Stimulated activated CD8-positive, alpha-beta memory T cell treated with anti-CD3 and anti-CD28 coated beads, Interleukin-7, amount 100 ng/mL, for 24 hours (primary cell): ENCODE measurements at regions not wholly inside any gene's neighbourhood (a gene's known extent, or its start where the extent isn't known, plus 50 kb on each side); places are given as distances from the start of the nearest gene placed in this dataset.
"Not testable (repeated sequence)": the region's sequence is repeated elsewhere in the genome, so short reads cannot be mapped to it uniquely, and the experiment has no call there.

Experiments
- DNase-seq: peaks from one replicate; pipeline ENCODE4 v3.0.0-alpha.2; 2020; ENCODE audit warnings: low read depth

DNA sequence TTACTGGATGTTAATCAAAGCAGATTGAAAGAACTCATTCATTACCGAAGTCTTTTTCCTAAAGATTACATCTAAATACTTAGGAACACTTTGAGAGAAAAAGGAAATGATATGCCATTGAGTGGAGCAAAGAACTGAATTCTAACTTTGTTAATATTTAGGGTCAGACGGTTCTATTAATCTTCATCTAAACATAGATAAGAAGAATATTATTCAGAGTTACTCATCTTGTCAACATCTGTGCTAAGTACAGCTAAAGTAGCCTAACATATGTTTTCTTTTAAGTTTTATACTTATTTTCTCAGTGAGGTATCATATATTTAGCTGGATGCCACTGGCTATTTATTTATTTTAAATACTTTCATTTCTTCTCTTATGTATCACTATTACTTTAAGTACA lies 1763.7 kb downstream of the EFNA5 start:
- no peak for DNase-seq

GRCh38 chr5:105905392-105905791 lies 1765.3 kb downstream of the EFNA5 start:
- DNase-seq = no peak

- no peak for DNase-seq
Observed at GRCh38 chr5:105903069-105903468, 1767.7 kb downstream of the EFNA5 start.

GRCh38 chr5:105899726-105900125 lies 1771.0 kb downstream of the EFNA5 start:
- no peak for DNase-seq

GRCh38 chr5:105898183-105898582 lies 1772.6 kb downstream of the EFNA5 start:
- DNase-seq = no peak

- no peak for DNase-seq
Observed at GRCh38 chr5:105885266-105885665, 1785.5 kb downstream of the EFNA5 start.

DNA sequence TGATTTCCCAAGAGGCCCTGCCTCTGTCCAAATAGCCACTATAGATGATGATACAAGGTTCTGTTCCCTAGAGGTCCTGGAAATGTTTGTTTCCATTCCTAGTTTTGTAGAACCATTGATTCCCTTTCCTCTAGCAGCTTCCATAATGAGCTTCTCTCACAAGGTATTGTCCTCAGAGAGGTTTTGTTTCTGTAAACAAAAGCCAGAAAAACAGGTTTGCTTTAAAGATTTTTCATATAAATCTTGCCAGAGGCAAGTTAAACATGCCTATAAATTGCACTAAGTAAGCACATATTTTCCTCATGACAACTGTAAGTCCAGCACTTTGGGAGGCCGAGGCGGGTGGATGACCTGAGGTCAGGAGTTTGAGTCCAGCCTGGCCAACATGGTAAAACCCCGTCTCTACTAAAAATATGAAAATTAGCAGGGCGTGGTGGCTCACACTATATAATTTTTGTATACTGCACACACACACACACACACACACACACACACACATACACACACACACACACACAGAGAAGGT lies 1787.7 kb downstream of the EFNA5 start:
- no peak for DNase-seq

DNA sequence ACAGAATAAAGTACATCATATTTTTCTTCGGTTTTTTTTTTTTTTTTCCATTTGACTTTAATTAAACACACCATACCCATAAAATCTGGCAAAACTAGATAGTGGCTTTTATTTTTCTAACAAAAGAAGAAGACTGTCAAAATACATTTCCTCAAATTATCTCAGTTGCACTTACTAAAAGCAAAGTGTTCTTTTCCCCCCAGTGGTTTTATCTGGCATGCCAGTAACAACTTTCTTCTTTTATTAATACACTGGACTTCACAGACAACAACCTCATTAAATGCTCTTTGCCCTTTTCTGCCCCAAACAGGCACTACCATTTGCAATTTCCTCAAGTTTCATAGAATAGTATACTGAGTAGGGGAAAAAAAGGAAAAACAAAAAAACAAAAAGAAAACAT lies 1792.3 kb downstream of the EFNA5 start:
- no peak for DNase-seq

GRCh38 chr5:105877592-105877991 lies 1793.1 kb downstream of the EFNA5 start:
- no peak for DNase-seq

GRCh38 chr5:105874316-105874715 lies 1796.4 kb downstream of the EFNA5 start:
- no peak for DNase-seq

DNA sequence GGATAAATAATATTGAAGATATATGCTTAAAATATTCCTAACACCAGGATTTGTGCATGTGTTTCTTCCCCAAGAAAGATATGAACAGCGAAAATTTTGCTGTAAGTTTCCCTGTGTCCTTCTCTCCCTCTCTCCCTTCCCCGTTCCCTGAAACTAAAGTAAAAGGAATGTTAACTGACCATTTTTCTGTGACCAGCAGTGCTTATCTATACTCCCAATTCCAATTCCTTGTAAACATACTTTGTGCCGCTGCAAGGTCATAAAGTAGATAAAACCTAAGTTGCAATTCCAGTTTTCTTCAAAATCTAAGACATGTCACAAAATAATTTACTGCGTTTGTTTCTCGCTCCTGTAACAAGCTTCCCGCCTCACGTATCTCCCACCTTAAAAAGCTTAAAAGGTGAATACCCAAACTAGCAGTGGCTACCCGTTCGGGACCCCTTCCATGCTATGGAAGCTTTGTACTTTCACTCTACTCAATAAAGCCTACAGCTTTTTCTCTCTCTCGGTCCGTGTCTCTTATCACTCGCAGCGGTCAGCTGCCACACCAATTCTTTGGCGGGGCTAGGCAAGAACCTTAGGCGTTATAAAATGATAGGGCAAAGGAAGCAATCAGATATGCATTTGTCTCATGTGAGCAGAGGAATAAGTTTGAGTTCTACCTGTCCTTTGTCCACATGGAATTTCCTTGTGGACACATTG lies 1798.0 kb downstream of the EFNA5 start:
- DNase-seq = no peak

DNA sequence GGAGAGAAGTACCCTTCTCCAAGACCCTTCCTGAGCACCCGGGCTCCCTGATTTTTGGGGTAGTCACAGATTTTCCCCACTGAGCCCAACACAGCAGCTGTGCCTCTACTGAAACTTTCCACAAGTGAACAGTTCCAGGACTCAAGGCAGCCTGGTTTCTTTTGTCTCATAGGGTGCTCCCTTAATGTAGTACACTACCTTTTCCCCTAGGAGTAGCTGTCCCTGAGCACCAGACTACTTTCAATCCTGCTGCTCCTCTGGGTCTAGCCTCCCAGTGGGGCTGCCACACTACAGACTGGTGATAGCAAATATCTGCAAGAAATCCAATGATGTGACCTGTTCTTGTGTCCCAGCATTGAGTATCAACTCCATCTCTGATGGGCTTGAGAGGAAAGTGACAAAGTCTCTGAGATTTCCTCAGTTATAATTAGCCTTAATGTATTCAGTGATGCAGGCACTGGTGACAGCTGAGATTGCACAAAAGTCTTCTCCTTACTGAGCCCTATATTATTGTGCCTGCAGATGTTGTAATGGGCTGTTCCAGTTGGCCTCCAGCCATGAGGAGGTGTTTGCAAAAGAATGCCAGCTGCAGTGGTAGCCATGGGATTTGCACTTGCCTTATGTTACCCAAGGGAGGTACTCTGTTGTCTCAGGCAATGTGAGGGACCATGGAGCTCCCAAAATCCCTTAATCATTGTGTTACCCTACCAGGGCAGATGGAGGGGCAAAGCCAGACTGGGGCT lies 1802.5 kb downstream of the EFNA5 start:
- no peak for DNase-seq

DNA sequence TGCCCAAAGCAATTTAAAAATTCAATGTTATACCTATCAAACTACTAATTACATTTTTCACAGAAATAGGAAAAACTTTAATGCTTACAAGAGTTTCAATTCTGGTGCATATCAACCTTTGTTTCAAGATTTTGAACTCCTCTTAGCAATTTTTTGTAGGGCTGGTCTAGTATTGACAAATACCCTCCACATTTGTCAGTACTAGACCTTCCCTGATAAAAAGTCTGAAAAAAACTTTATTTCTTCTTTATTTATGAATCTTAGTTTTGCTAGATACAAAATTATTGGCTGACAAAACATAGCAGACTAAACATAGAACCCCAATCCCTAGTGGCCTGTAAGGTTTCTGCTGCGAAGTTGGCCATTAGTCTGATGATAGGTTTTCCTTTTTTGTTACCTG lies 1804.9 kb downstream of the EFNA5 start:
- no peak for DNase-seq

DNA sequence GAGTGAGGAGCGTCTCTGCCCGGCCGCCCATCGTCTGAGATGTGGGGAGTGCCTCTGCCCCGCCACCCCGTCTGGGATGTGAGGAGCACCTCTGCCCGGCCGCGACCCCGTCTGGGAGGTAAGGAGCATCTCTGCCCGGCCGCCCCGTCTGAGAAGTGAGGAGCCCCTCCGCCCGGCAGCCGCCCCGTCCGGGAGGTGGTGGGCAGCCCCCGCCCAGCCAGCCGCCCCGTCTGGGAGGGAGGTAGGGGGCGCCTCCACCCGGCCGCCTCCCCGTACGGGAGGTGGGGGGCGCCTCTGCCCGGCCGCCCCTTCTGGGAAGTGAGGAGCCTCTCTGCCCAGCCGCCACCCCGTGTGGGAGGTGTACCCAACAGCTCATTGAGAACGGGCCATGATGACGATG lies 1811.4 kb downstream of the EFNA5 start:
- not testable (repeated sequence) for DNase-seq

DNA sequence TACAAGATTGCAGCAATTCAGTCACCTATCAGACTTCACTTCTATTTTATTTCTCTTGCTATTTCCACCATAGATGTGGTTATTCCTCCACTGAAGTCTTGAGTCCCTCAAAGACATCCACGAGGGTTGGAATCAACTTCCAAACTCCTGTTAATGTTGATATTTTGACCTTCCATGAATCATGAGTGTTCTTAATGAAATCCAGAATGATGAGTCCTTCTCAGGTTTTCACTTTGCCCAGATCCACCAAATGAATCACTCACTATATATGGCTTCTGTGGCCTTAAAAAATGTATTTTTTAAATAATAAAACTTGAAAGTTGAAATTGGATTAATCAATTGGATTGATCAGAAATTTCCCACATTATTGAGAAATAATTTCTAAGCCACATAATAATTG lies 1821.0 kb downstream of the EFNA5 start:
- DNase-seq = no peak

DNA sequence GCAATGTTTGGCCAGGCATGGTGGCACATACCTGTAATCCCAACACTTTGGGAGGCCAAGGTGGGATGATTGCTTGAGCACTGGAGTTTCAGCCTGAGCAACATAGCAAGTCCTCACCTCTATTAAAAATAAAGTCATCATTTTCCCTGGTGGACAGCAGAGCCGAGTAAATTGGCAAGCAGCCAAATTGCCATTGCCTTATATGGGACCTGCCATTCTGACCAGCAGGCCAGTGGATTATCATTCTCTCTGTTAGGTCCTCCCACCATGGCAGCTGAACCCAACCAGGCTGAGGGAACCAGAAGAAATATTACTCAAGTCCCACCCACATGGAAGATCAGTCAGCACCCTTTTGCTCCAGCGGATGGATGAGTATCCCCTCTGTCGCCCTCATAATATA lies 1829.9 kb downstream of the EFNA5 start:
- no peak for DNase-seq

DNA sequence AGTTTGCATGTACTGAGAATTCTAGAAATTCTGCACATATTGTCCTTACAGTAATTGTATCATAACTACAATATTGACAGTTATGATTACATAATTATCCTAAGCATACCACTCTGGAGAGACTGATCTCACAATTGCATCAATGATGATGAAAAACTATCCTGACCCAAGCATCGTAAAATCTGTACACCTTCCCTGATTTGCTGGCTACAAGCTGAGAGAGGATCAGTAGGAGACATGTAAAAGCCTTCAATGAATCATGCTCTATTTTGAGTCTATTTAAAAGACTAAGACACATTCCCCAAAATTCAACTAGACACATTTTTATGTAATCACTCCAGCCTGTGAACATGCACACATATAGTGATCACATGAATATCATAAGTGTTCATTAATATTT lies 1833.8 kb downstream of the EFNA5 start:
- no peak for DNase-seq

DNA sequence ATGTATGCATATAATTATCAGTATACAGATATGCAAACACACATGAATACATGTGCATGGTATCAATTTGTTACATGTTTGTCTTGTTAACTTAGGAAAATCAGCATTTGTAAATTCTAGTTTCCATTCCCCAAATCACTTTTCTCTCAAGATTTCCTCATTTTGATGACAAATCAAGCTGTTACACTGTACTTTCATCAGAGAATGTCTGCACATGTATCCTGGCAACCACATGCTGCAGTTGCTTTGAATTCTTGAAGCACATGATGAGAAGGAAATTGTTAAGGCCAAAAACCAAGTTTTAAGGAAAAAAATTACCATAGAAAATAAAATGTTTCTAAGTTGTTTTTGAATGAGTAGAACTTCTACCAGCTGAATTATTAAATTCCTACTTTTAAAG lies 1834.5 kb downstream of the EFNA5 start:
- no peak for DNase-seq

- no peak for DNase-seq
Observed at GRCh38 chr5:105828821-105829220, 1841.9 kb downstream of the EFNA5 start.

DNA sequence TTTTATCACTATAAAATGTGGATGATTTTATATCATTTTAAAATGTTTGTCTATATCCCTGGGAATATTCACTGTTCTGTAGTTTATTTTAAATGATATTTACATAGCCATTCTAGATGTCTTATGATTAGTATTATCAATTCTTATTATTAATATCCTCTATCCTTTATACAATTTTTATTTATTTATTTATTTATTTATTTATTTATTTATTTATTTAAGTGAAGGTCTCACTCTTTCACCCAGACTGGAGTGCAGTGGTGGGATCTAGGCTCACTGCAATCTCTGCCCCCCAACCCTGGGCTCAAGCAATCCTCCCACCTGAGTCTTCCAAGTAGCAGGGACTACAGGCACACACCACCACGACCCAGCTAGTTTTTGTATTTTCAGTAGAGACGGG lies 1848.9 kb downstream of the EFNA5 start:
- no peak for DNase-seq

DNA sequence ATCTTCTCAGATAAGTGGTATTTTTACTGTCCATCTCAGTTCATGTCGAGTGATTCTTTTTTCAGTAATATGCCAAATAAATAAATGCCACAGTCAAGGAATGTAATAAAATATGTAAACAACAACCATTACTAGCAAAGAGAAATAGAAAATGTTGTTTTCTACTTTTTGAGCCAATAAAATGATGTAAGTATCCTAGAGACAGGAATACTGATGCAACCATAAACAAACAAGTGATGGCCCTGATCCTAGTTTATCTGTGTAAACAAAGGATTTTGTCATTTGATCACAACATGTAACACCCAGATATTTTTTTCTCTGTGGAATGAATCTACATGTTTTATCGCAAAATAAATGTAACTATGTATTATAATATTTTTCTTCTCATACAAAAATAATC lies 1852.8 kb downstream of the EFNA5 start:
- DNase-seq = no peak

- DNase-seq = no peak
Observed at GRCh38 chr5:105817416-105817815, 1853.3 kb downstream of the EFNA5 start.

GRCh38 chr5:105816961-105817360 lies 1853.8 kb downstream of the EFNA5 start:
- DNase-seq = no peak

- no peak for DNase-seq
Observed at GRCh38 chr5:105812304-105812703, 1858.4 kb downstream of the EFNA5 start.
